GM13976 (cell line): ENCODE measurements at regions not wholly inside any gene's neighbourhood (a gene's known extent, or its start where the extent isn't known, plus 50 kb on each side); places are given as distances from the start of the nearest gene placed in this dataset.

ENCODE experiments used
- DNase-seq: peaks from one replicate; pipeline ENCODE4 v3.0.0; 2012; ENCODE audit warnings: low spot score
- CTCF ChIP-seq: IDR thresholded peaks from 2 replicates; pipeline ENCODE4 v1.5.1; 2012; ENCODE audit warnings: borderline replicate concordance, mild to moderate bottlenecking; ENCODE audit not compliant: insufficient read depth; ENCODE audit errors: extremely low read depth, missing control alignments, control extremely low read depth
- in situ Hi-C: fragments of 300-500 bp; cut with MboI; formaldehyde crosslinking; loops from one replicate; pipeline ENCODE4 v1.12.0; 2022; ENCODE audit warnings: low sequenced_read_pairs, mixed read lengths, inconsistent platforms; ENCODE audit not compliant: unreplicated experiment

GRCh38 chr5:26227245-26227644, 811.1 kb downstream of the CDH9 start:
- in situ Hi-C loops = no loop called here
- no peak for TF ChIP-seq CTCF
- no peak for DNase-seq

GRCh38 chr5:26205121-26205520, 833.3 kb downstream of the CDH9 start:
- no peak for TF ChIP-seq CTCF
- no peak for DNase-seq
- in situ Hi-C loops = no loop called here

GRCh38 chr5:26193626-26194025, 844.8 kb downstream of the CDH9 start:
- TF ChIP-seq CTCF = no peak
- no peak for DNase-seq
- in situ Hi-C loops = no loop called here

GRCh38 chr5:26192486-26192885, 845.9 kb downstream of the CDH9 start:
- DNase-seq = no peak
- no peak for TF ChIP-seq CTCF
- in situ Hi-C loops = no loop called here

GRCh38 chr5:26181582-26181981, 856.8 kb downstream of the CDH9 start:
- no peak for DNase-seq
- in situ Hi-C loops = no loop called here
- no peak for TF ChIP-seq CTCF

- DNase-seq = no peak
- in situ Hi-C loops = no loop called here
- no peak for TF ChIP-seq CTCF
These were observed 889.7 kb downstream of the CDH9 start for GRCh38 chr5:26148569-26149107.

- TF ChIP-seq CTCF = no peak
- no peak for DNase-seq
- in situ Hi-C loops = no loop called here
These were observed 895.1 kb downstream of the CDH9 start for GRCh38 chr5:26143259-26143658.
